ENCODE measurements at regions not wholly inside any gene's neighbourhood (a gene's known extent, or its start where the extent isn't known, plus 50 kb on each side); places are given as distances from the start of the nearest gene placed in this dataset.
"Not testable (repeated sequence)": the region's sequence is repeated elsewhere in the genome, so short reads cannot be mapped to it uniquely, and the experiment has no call there.

GRCh38 chr3:40939030-40939740 lies 260.1 kb upstream of the CTNNB1 start:
- TF ChIP-seq CTCF (IDR thresholded peaks at IDR 0.05; ENCODE audit: low read depth, low read length) = no peak
- Histone ChIP-seq H3K27ac (no peak overlapping the region), H3K9me3 (ENCODE audit: low read depth) (no peaks in the 10 kb centered on the region), H3K4me1 (ENCODE audit: low read depth) (peaks cover 4% of the 10 kb centered on the region), H3K4me3 (no peak overlapping the region), H3K36me3 (no peaks in the 10 kb centered on the region), H3K27me3 (no peaks in the 10 kb centered on the region)
- no peak for DNase-seq (ENCODE audit: low read depth in 1 of 2, low spot score in 1 of 2)

DNA sequence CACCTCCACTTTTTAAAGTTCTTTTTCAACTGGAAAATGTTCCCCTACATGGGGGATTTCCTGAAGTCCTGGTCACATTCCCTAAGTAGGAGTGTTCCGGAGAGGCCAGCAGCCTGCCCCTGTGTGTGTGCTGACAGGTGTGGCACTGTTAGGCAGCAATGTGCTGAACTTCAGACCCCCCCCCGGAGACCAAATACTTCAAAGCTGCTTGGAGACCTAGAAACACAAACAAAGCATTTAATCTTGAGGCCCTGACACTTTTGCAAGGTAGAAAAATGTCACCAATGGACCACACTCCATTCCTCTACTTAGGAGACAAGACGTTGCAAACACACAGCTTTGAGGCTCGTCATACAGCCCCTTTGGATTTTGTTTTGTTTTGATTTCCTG lies 259.6 kb upstream of the CTNNB1 start:
- H3K9me3 ChIP-seq (ENCODE audit: low read depth) = no peaks in the 10 kb centered on the region
- no peak overlapping the region for H3K27ac ChIP-seq
- H3K4me1 ChIP-seq (ENCODE audit: low read depth) = peaks cover 4% of the 10 kb centered on the region
- peak in 1 of 2 donors; percentile 19 for DNase-seq (ENCODE audit: low read depth in 1 of 2, low spot score in 1 of 2)
- no peak for TF ChIP-seq CTCF (IDR thresholded peaks at IDR 0.05; ENCODE audit: low read depth, low read length)
- no peaks in the 10 kb centered on the region for H3K36me3 ChIP-seq
- H3K27me3 ChIP-seq = no peaks in the 10 kb centered on the region
- no peak overlapping the region for H3K4me3 ChIP-seq

- H3K4me3 ChIP-seq = no peak overlapping the region
- no peaks in the 10 kb centered on the region for H3K27me3 ChIP-seq
- no peak for TF ChIP-seq CTCF (IDR thresholded peaks at IDR 0.05; ENCODE audit: low read depth, low read length)
- H3K27ac ChIP-seq = no peak overlapping the region
- no peaks in the 10 kb centered on the region for H3K36me3 ChIP-seq
- H3K9me3 ChIP-seq (ENCODE audit: low read depth) = no peaks in the 10 kb centered on the region
- DNase-seq (ENCODE audit: low read depth in 1 of 2, low spot score in 1 of 2) = no peak
- H3K4me1 ChIP-seq (ENCODE audit: low read depth) = peaks cover 4% of the 10 kb centered on the region
Measured at GRCh38 chr3:40940651-40941050, 258.7 kb upstream of the CTNNB1 start.

DNA sequence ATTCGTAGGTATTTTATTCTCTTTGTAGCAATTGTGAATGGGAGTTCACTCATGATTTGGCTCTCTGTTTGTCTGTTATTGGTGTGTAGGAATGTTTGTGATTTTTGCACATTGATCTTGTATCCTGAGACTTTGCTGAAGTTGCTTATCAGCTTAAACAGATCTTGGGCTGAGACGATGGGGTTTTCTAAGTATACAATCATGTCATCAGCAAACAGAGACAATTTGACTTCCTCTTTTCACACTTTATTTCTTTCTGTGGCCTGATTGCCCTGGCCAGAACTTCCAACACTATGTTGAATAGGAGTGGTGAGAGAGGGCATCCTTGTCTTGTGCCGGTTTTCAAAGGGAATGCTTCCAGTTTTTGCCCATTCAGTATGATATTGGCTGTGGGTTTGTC lies 252.3 kb upstream of the CTNNB1 start:
- H3K27me3 ChIP-seq; H3K9me3 ChIP-seq (ENCODE audit: low read depth); H3K36me3 ChIP-seq; H3K27ac ChIP-seq; DNase-seq (ENCODE audit: low read depth in 1 of 2, low spot score in 1 of 2); H3K4me3 ChIP-seq; H3K4me1 ChIP-seq (ENCODE audit: low read depth): not testable (repeated sequence)

DNA sequence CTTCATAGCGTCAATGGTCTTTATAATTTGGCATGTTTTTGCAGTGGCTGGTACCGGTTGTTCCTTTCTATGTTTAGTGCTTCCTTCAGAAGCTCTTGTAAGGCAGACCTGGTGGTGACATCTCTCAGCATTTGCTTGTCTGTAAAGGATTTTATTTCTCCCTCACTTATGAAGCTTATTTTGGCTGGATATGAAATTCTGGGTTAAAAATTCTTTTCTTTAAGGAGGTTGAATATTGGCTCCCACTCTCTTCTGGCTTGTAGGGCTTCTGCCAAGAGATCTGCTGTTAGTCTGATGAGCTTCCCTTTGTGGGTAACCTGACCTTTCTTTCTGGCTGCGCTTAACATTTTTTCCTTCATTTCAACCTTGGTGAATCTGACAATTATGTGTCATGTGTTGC lies 250.0 kb upstream of the CTNNB1 start:
- DNase-seq (ENCODE audit: low read depth in 1 of 2, low spot score in 1 of 2) = peak in 1 of 2 donors; percentile 30
- not testable (repeated sequence) for H3K9me3 ChIP-seq (ENCODE audit: low read depth); H3K36me3 ChIP-seq; H3K27ac ChIP-seq; H3K4me1 ChIP-seq (ENCODE audit: low read depth); H3K4me3 ChIP-seq; H3K27me3 ChIP-seq

GRCh38 chr3:40951636-40952035 lies 247.7 kb upstream of the CTNNB1 start:
- Histone ChIP-seq H3K4me3 (no peak overlapping the region), H3K27ac (no peak overlapping the region), H3K27me3 (no peaks in the 10 kb centered on the region), H3K9me3 (ENCODE audit: low read depth) (no peaks in the 10 kb centered on the region), H3K4me1 (ENCODE audit: low read depth) (no peaks in the 10 kb centered on the region), H3K36me3 (no peaks in the 10 kb centered on the region)
- no peak for TF ChIP-seq CTCF (IDR thresholded peaks at IDR 0.05; ENCODE audit: low read depth, low read length)
- DNase-seq (ENCODE audit: low read depth in 1 of 2, low spot score in 1 of 2) = peak in 1 of 2 donors; percentile 86
